GM12878 (cell line): ENCODE measurements at regions not wholly inside any gene's neighbourhood (a gene's known extent, or its start where the extent isn't known, plus 50 kb on each side); places are given as distances from the start of the nearest gene placed in this dataset.

Experiments
- ATAC-seq: fragments of 200-7000 bp; cut with Tn5 transposase; 3 replicates; pipeline ENCODE4 v1.9.1; 2020; ENCODE audit warnings: mild to moderate bottlenecking, moderate library complexity
- BruUV-seq: library from RNA; stranded (reverse); fragments of 400-500 nt; replicated peaks from 2 replicates; lab custom pipeline; 2021; lab: Mats Ljungman, UMichigan
- CTCF ChIA-PET: fragments of 300-600 bp; sonication (Branson Sonifier 250); formaldehyde crosslinking; extraction: SDS; loops from one replicate; lab custom pipeline; 2021; ENCODE audit warnings: inconsistent platforms; lab: Yijun Ruan, JAX
- POLR2A ChIA-PET: fragments of 350-600 bp; formaldehyde crosslinking; extraction: SDS; loops from one replicate; lab custom pipeline; 2021; ENCODE audit warnings: inconsistent platforms; lab: Charles Lee
- RAD21 ChIA-PET: fragments of 300-600 bp; sonication (Branson Sonifier 250); formaldehyde crosslinking; loops from one replicate; lab custom pipeline; 2023; ENCODE audit warnings: antibody characterized with exemption; ENCODE audit not compliant: unreplicated experiment; lab: Charles Lee
- SMC1A ChIA-PET: fragments of 300-600 bp; sonication (Branson Sonifier 250); formaldehyde crosslinking; loops from one replicate; lab custom pipeline; 2023; ENCODE audit not compliant: unreplicated experiment, uncharacterized antibody; lab: Charles Lee
- DNase-seq: peaks from one replicate; pipeline ENCODE4 v3.0.0-alpha.2; 2011; ENCODE audit warnings: low read depth, low spot score
- FAIRE-seq: peaks from 3 replicates; lab custom pipeline; 2011; peaks lifted over from hg19 to GRCh38; lab: Jason Lieb, UNC
- H2AFZ ChIP-seq: 2 replicates; pipeline ENCODE4 v1.6.0; 2011; ENCODE audit warnings: low read depth, low read length, control low read depth; ENCODE audit not compliant: control insufficient read depth
- H3K27ac ChIP-seq: 2 replicates; pipeline ENCODE4 v1.5.1; 2011; ENCODE audit warnings: control low read depth; ENCODE audit not compliant: control insufficient read depth, insufficient read depth
- H3K27me3 ChIP-seq, 2 experiments: replicated peaks in 1 of 2; 2 replicates each; pipeline versions ENCODE4 v1.6.0 to v1.6.1; 2011; ENCODE audit warnings: low read length in 1 of 2; ENCODE audit not compliant: control insufficient read depth in 2 of 2, insufficient read depth in 2 of 2
- H3K36me3 ChIP-seq, 2 experiments: 2 replicates each; pipeline ENCODE4 v1.5.1; 2011; ENCODE audit warnings: low read length in 1 of 2; ENCODE audit not compliant: control insufficient read depth in 2 of 2, insufficient read depth in 2 of 2
- H3K4me1 ChIP-seq: 2 replicates; pipeline ENCODE4 v1.6.1; 2011; ENCODE audit warnings: mild to moderate bottlenecking, low read length, moderate library complexity, mixed read lengths; ENCODE audit not compliant: control insufficient read depth, insufficient read depth
- H3K4me2 ChIP-seq: 2 replicates; pipeline ENCODE4 v1.6.0; 2011; ENCODE audit warnings: control low read depth; ENCODE audit not compliant: control insufficient read depth, insufficient read depth
- H3K4me3 ChIP-seq: fragments of 200-600 bp; sonication (generic); 2 replicates; pipeline ENCODE4 v1.5.1; 2016
- H3K79me2 ChIP-seq: 2 replicates; pipeline ENCODE4 v1.6.0; 2011; ENCODE audit warnings: low read length; ENCODE audit not compliant: control insufficient read depth, insufficient read depth
- H3K9ac ChIP-seq: 2 replicates; pipeline ENCODE4 v1.8.0; 2011; ENCODE audit warnings: low read length, control low read depth, mixed read lengths; ENCODE audit not compliant: control insufficient read depth, insufficient read depth
- H3K9me3 ChIP-seq: replicated peaks from 3 replicates; pipeline ENCODE4 v1.5.1; 2011; ENCODE audit warnings: mild to moderate bottlenecking, low read length; ENCODE audit not compliant: control insufficient read depth, insufficient read depth
- H4K20me1 ChIP-seq: 2 replicates; pipeline ENCODE4 v1.6.0; 2011; ENCODE audit not compliant: control insufficient read depth, insufficient read depth
- BACH1 ChIP-seq: fragments of 450-650 bp; IDR thresholded peaks from 2 replicates; pipeline ENCODE4 v1.6.1; 2017; ENCODE audit warnings: mild to moderate bottlenecking, borderline replicate concordance
- ETV6 ChIP-seq, 2 experiments: fragments of 450-650 bp in 1 of 2; IDR thresholded peaks in 1 of 2; conservative IDR thresholded peaks in 1 of 2; 2 replicates each; pipeline ENCODE4 v1.6.1; 2014; ENCODE audit warnings: antibody characterized with exemption in 1 of 2, borderline replicate concordance in 1 of 2, low read depth in 1 of 2, mild to moderate bottlenecking in 1 of 2, moderate library complexity in 1 of 2
- HDAC2 ChIP-seq: fragments of 200-600 bp; sonication (generic); IDR thresholded peaks from 2 replicates; pipeline ENCODE4 v1.6.1; 2017
- KAT2A ChIP-seq: conservative IDR thresholded peaks from 2 replicates; pipeline ENCODE4 v1.6.1; 2011; ENCODE audit warnings: low read depth, low read length; ENCODE audit not compliant: control insufficient read depth
- KDM1A ChIP-seq: fragments of 200-600 bp; sonication (generic); IDR thresholded peaks from 2 replicates; pipeline ENCODE4 v1.6.1; 2016; ENCODE audit warnings: borderline replicate concordance
- MTA2 ChIP-seq: fragments of 450-650 bp; IDR thresholded peaks from 2 replicates; pipeline ENCODE4 v1.6.1; 2016; ENCODE audit warnings: low read depth, mild to moderate bottlenecking, moderate library complexity
- NFIC ChIP-seq: IDR thresholded peaks from 2 replicates; pipeline ENCODE4 v1.6.1; 2012; ENCODE audit warnings: low read depth, mild to moderate bottlenecking, inconsistent platforms, low read length, moderate library complexity
- NR2C2 ChIP-seq: IDR thresholded peaks from 2 replicates; pipeline ENCODE4 v1.6.1; 2011; ENCODE audit warnings: borderline replicate concordance, low read depth; ENCODE audit not compliant: control insufficient read depth, insufficient read length
- SPI1 ChIP-seq: IDR thresholded peaks from 2 replicates; pipeline ENCODE4 v1.6.1; 2011; ENCODE audit warnings: low read depth, mild to moderate bottlenecking, low read length, moderate library complexity, borderline replicate concordance; ENCODE audit not compliant: insufficient read depth
- WRNIP1 ChIP-seq: IDR thresholded peaks from 2 replicates; pipeline ENCODE4 v1.6.1; 2011; ENCODE audit warnings: low read depth, low read length, improper control_type of control experiment, borderline replicate concordance
- WGBS: methylation state at CpG from one replicate; pipeline ENCODE4 v1.1.6; 2016; ENCODE audit warnings: low lambda C conversion rate; ENCODE audit not compliant: insufficient replicate concordance, insufficient coverage; ENCODE audit errors: missing lambda C conversion rate; 5-methylcytosine and 5-hydroxymethylcytosine counted together
- in situ Hi-C: fragments of 300-500 bp; cut with MboI; formaldehyde crosslinking; loops from 9 replicates; pipeline ENCODE4 v1.14.3; 2018; ENCODE audit warnings: mixed read lengths
- intact Hi-C: fragments of 100-400 bp; cut with micrococcal nuclease; formaldehyde crosslinking; loops from one replicate; pipeline ENCODE4 v1.14.2; 2022; ENCODE audit not compliant: unreplicated experiment
- TF ChIP-seq, protein P1 (sequence below): fragments of 450-650 bp; IDR thresholded peaks from 2 replicates; pipeline ENCODE4 v1.6.1; 2017; ENCODE audit warnings: borderline replicate concordance
- TF ChIP-seq, protein P2 (sequence below): IDR thresholded peaks from 2 replicates; pipeline ENCODE4 v1.6.1; 2012; ENCODE audit warnings: mild to moderate bottlenecking, low read depth, low read length

DNA sequence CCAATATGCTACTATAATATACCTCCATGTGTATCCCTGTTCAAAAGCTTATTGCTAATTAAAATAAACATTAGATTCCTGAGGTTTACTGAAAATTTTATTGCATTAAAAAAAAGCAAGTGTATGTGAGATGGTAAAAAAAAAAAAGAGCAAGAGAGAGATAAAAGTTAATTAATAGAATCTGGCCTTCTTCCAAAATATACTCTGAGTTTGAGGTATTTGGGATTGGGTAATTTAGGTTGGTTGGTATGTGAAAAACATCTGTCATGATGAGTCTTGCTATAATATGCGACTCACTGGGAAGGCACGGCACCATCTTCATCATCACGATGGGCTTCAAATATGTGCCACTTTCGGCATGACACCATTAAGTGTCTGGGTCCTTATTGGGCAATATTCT lies 711.1 kb upstream of the SOX9 start:
- ChIA-PET POLR2A (no interaction called here), RAD21 (no interaction called here), CTCF (no interaction called here), SMC1A (no interaction called here)
- no peak for DNase-seq
- Histone ChIP-seq H3K4me1 (no peaks in the 10 kb centered on the region), H3K4me3 (no peak overlapping the region), H4K20me1 (no peaks in the 10 kb centered on the region), H2AFZ (no peak overlapping the region), H3K36me3 (no peaks in the 10 kb centered on the region), H3K9me3 (no peaks in the 10 kb centered on the region), H3K27ac (no peak overlapping the region), H3K27me3 (no peaks in the 10 kb centered on the region), H3K4me2 (no peak overlapping the region), H3K9ac (no peak overlapping the region), H3K79me2 (no peaks in the 10 kb centered on the region)
- WGBS: 30% methylated on average over 4 of the region's 4 CpGs
- no peak for FAIRE-seq
- TF ChIP-seq SPI1 (no peak), ETV6 (conservative IDR thresholded peaks at IDR 0.05 in 1 of 2, IDR thresholded peaks at IDR 0.05 in 1 of 2; ENCODE audit: borderline replicate concordance in 1 of 2, low read depth in 1 of 2) (no peak), NR2C2 (no peak), MTA2 (no peak)
- TF ChIP-seq, protein P1, sequence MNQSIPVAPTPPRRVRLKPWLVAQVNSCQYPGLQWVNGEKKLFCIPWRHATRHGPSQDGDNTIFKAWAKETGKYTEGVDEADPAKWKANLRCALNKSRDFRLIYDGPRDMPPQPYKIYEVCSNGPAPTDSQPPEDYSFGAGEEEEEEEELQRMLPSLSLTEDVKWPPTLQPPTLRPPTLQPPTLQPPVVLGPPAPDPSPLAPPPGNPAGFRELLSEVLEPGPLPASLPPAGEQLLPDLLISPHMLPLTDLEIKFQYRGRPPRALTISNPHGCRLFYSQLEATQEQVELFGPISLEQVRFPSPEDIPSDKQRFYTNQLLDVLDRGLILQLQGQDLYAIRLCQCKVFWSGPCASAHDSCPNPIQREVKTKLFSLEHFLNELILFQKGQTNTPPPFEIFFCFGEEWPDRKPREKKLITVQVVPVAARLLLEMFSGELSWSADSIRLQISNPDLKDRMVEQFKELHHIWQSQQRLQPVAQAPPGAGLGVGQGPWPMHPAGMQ: no peak
- intact Hi-C loops: no loop called here
- ATAC-seq: no peak
- in situ Hi-C loops: no loop called here
- BruUV-seq: no TSS peak

DNA sequence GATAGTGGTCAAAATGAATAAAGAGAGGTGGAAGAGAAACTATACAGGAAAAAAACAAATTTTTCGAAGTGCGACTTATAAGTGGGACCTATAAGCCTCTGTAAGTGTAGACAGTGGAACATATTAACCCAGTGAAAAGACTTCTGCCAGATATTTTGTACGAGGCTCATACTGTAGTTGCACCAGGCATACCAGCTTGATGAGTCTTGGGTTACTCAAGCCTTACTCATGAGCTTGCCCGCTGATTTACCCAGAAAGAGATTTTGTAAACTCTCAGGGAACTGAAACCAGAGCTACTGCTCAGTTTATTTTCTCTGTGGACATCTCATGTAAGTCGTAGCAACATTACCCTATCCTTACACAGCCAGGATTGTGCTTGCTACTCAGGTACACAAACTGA lies 708.0 kb upstream of the SOX9 start:
- CTCF ChIA-PET: no interaction called here
- Histone ChIP-seq H3K27me3 (no peaks in the 10 kb centered on the region), H3K9me3 (no peaks in the 10 kb centered on the region), H2AFZ (no peak overlapping the region), H3K36me3 (no peaks in the 10 kb centered on the region), H3K4me2 (no peak overlapping the region), H3K79me2 (no peaks in the 10 kb centered on the region), H3K4me1 (no peaks in the 10 kb centered on the region), H3K9ac (no peak overlapping the region), H3K4me3 (no peak overlapping the region), H3K27ac (no peak overlapping the region), H4K20me1 (no peaks in the 10 kb centered on the region)
- RAD21 ChIA-PET: no interaction called here
- POLR2A ChIA-PET: no interaction called here
- intact Hi-C loops: no loop called here
- in situ Hi-C loops: no loop called here
- FAIRE-seq (no peak), ATAC-seq (peak; percentile 58), DNase-seq (no peak)
- SMC1A ChIA-PET: interaction anchor here (1.0 to 1.4 kb wide), 2 partner anchors 48 to 89 kb away, joined by 3 read pairs; no protein-coding TSS in a partner anchor
- no TSS peak for BruUV-seq
- 14% methylated on average over 5 of the region's 5 CpGs for WGBS
- TF ChIP-seq WRNIP1 (no peak), NFIC (no peak), KAT2A (no peak), HDAC2 (no peak), KDM1A (no peak), NR2C2 (no peak), BACH1 (no peak)
- TF ChIP-seq, protein P2, sequence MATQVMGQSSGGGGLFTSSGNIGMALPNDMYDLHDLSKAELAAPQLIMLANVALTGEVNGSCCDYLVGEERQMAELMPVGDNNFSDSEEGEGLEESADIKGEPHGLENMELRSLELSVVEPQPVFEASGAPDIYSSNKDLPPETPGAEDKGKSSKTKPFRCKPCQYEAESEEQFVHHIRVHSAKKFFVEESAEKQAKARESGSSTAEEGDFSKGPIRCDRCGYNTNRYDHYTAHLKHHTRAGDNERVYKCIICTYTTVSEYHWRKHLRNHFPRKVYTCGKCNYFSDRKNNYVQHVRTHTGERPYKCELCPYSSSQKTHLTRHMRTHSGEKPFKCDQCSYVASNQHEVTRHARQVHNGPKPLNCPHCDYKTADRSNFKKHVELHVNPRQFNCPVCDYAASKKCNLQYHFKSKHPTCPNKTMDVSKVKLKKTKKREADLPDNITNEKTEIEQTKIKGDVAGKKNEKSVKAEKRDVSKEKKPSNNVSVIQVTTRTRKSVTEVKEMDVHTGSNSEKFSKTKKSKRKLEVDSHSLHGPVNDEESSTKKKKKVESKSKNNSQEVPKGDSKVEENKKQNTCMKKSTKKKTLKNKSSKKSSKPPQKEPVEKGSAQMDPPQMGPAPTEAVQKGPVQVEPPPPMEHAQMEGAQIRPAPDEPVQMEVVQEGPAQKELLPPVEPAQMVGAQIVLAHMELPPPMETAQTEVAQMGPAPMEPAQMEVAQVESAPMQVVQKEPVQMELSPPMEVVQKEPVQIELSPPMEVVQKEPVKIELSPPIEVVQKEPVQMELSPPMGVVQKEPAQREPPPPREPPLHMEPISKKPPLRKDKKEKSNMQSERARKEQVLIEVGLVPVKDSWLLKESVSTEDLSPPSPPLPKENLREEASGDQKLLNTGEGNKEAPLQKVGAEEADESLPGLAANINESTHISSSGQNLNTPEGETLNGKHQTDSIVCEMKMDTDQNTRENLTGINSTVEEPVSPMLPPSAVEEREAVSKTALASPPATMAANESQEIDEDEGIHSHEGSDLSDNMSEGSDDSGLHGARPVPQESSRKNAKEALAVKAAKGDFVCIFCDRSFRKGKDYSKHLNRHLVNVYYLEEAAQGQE: no peak
